ENCODE measurements at regions not wholly inside any gene's neighbourhood (a gene's known extent, or its start where the extent isn't known, plus 50 kb on each side); places are given as distances from the start of the nearest gene placed in this dataset.

DNA sequence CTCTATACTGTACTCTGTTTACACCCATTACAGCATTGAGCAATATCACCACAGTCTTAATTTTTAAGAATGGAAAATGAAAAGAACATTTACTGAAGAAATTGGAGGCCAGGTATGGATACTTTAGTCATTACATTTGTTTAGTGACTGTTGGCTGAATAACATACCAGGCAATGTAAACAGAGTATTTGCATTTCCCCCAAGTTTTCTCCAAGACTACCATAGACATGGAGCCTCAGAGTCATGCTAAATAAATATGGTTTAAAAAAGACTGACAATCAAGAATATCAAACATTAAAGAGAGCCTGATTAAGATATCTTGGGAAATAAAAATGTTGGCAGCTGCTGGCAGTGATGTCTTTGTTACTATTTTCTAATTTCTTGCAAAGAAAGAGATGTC is 136.9 kb upstream of the ADAMTS5 start:
- H3K36me3 Mint-ChIP-seq, result no peaks in the 10 kb centered on the region
- peaks cover 0 to 14% (median 7%) of the 10 kb centered on the region in 7 donors for H3K9me3 Mint-ChIP-seq
- Histone ChIP-seq H3K79me2 (ENCODE audit: insufficient read depth, low read length) (no peaks in the 10 kb centered on the region), H3K4me2 (replicated peaks; ENCODE audit: extremely low read depth, low read length, poor library complexity, severe bottlenecking) (no peak overlapping the region), H3K27ac (ENCODE audit: low read depth in 1 of 2, low read length in 2 of 2) (no peak overlapping the region), H3K36me3 (replicated peaks in 1 of 2; ENCODE audit: control insufficient read depth in 1 of 2, insufficient read depth in 2 of 2, low read length in 2 of 2) (no peaks in the 10 kb centered on the region), H4K20me1 (ENCODE audit: insufficient read depth, low read length) (no peaks in the 10 kb centered on the region), H3K9ac (ENCODE audit: insufficient read depth, low read length, poor library complexity, severe bottlenecking) (no peak overlapping the region), H3K4me3 (replicated peaks in 1 of 3; ENCODE audit: low read depth in 2 of 3, low read length in 3 of 3) (no peak overlapping the region), H3K4me1 (ENCODE audit: control insufficient read depth in 1 of 2, insufficient read depth in 2 of 2, low read length in 2 of 2) (no peaks in the 10 kb centered on the region), H2AFZ (ENCODE audit: insufficient read depth, low read depth, low read length, poor library complexity, severe bottlenecking) (no peak overlapping the region), H3K9me3 (replicated peaks in 1 of 2; ENCODE audit: control insufficient read depth in 1 of 2, insufficient read depth in 1 of 2, low read length in 2 of 2) (peaks cover 0 to 4% of the 10 kb centered on the region in 2 donors), H3K27me3 (ENCODE audit: control insufficient read depth in 2 of 2, insufficient read depth in 2 of 2, low read length in 2 of 2) (no peaks in the 10 kb centered on the region)
- TF ChIP-seq, protein P1, sequence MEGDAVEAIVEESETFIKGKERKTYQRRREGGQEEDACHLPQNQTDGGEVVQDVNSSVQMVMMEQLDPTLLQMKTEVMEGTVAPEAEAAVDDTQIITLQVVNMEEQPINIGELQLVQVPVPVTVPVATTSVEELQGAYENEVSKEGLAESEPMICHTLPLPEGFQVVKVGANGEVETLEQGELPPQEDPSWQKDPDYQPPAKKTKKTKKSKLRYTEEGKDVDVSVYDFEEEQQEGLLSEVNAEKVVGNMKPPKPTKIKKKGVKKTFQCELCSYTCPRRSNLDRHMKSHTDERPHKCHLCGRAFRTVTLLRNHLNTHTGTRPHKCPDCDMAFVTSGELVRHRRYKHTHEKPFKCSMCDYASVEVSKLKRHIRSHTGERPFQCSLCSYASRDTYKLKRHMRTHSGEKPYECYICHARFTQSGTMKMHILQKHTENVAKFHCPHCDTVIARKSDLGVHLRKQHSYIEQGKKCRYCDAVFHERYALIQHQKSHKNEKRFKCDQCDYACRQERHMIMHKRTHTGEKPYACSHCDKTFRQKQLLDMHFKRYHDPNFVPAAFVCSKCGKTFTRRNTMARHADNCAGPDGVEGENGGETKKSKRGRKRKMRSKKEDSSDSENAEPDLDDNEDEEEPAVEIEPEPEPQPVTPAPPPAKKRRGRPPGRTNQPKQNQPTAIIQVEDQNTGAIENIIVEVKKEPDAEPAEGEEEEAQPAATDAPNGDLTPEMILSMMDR (IDR thresholded peaks at IDR 0.05), result no peak
- H3K27ac Mint-ChIP-seq, result no peak overlapping the region
- intact Hi-C loops (cut with micrococcal nuclease), result no loop called here
- peaks cover 0 to 2% (median under 1%) of the 10 kb centered on the region in 3 donors for H3K27me3 Mint-ChIP-seq (ENCODE audit: low read depth in 3 of 3)
- DNase-seq, result no peak
- no peaks in the 10 kb centered on the region for H3K4me1 Mint-ChIP-seq
- H3K4me3 Mint-ChIP-seq, result no peak overlapping the region

DNA sequence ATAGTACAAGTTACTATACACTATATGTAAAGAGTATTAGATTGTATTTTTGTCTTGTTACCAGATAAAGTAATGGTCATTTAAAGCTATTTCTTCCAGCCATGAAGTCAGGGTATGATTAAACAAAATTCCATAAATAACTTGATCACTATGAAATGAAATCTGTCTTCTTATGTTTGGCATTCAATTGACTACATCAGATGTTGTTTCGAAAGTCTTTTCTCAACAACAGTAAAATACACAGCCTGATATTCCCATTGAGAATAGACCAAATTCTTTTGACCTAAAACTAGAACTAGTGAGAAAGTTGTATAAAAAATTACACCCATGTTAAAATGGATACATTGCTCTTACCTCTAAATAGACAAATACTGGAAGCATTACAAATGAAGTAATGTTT is 134.6 kb upstream of the ADAMTS5 start:
- WGBS (ENCODE audit: insufficient coverage), result no CpG with 5 or more reads among the region's 1 CpG
- peaks cover 3 to 17% (median 9%) of the 10 kb centered on the region in 7 donors for H3K9me3 Mint-ChIP-seq
- H3K27me3 Mint-ChIP-seq (ENCODE audit: low read depth in 3 of 3), result peaks cover 0 to 3% (median 2%) of the 10 kb centered on the region in 3 donors
- no peak overlapping the region for H2AFZ ChIP-seq (ENCODE audit: insufficient read depth, low read depth, low read length, poor library complexity, severe bottlenecking)
- intact Hi-C loops (cut with micrococcal nuclease), result no loop called here
- no peaks in the 10 kb centered on the region for H3K36me3 Mint-ChIP-seq
- no peaks in the 10 kb centered on the region for H3K27me3 ChIP-seq (ENCODE audit: control insufficient read depth in 2 of 2, insufficient read depth in 2 of 2, low read length in 2 of 2)
- no peak overlapping the region for H3K4me3 Mint-ChIP-seq
- H3K9ac ChIP-seq (ENCODE audit: insufficient read depth, low read length, poor library complexity, severe bottlenecking), result no peak overlapping the region
- no peak overlapping the region for H3K4me2 ChIP-seq (replicated peaks; ENCODE audit: extremely low read depth, low read length, poor library complexity, severe bottlenecking)
- no peaks in the 10 kb centered on the region for H3K79me2 ChIP-seq (ENCODE audit: insufficient read depth, low read length)
- H3K9me3 ChIP-seq (replicated peaks in 1 of 2; ENCODE audit: control insufficient read depth in 1 of 2, insufficient read depth in 1 of 2, low read length in 2 of 2), result peaks cover 0 to 6% of the 10 kb centered on the region in 2 donors
- no peaks in the 10 kb centered on the region for H3K4me1 ChIP-seq (ENCODE audit: control insufficient read depth in 1 of 2, insufficient read depth in 2 of 2, low read length in 2 of 2)
- no peak overlapping the region for H3K27ac Mint-ChIP-seq
- TF ChIP-seq, protein P1 (IDR thresholded peaks at IDR 0.05), result no peak
- H3K27ac ChIP-seq (ENCODE audit: low read depth in 1 of 2, low read length in 2 of 2), result no peak overlapping the region
- H3K4me3 ChIP-seq (replicated peaks in 1 of 3; ENCODE audit: low read depth in 2 of 3, low read length in 3 of 3), result no peak overlapping the region
- no peaks in the 10 kb centered on the region for H3K36me3 ChIP-seq (replicated peaks in 1 of 2; ENCODE audit: control insufficient read depth in 1 of 2, insufficient read depth in 2 of 2, low read length in 2 of 2)
- H4K20me1 ChIP-seq (ENCODE audit: insufficient read depth, low read length), result no peaks in the 10 kb centered on the region
- no peaks in the 10 kb centered on the region for H3K4me1 Mint-ChIP-seq
- DNase-seq, result no peak
